HepG2 (cell line): ENCODE measurements at regions not wholly inside any gene's neighbourhood (a gene's known extent, or its start where the extent isn't known, plus 50 kb on each side); places are given as distances from the start of the nearest gene placed in this dataset.

ENCODE experiments used
- ADNP ChIP-seq: sonication (generic); formaldehyde crosslinking; IDR thresholded peaks from 2 replicates; pipeline ENCODE4 v1.4.0; 2020; ENCODE audit warnings: missing genetic modification reagents
- ATF1 ChIP-seq: IDR thresholded peaks from 2 replicates; pipeline ENCODE4 v1.6.1; 2016; ENCODE audit warnings: mild to moderate bottlenecking, control low read depth
- CREBL2 ChIP-seq: sonication (generic); formaldehyde crosslinking; IDR thresholded peaks from 2 replicates; pipeline ENCODE4 v1.8.1; 2023; ENCODE audit warnings: missing genetic modification reagents, mild to moderate bottlenecking, borderline replicate concordance
- HDAC6 ChIP-seq: fragments of 200-600 bp; sonication (generic); IDR thresholded peaks from 2 replicates; pipeline ENCODE4 v1.7.0; 2017; ENCODE audit warnings: mild to moderate bottlenecking, antibody characterized with exemption, low read length, low read depth
- PAWR ChIP-seq: sonication (generic); formaldehyde crosslinking; IDR thresholded peaks from 2 replicates; pipeline ENCODE4 v1.4.0; 2020; ENCODE audit warnings: missing genetic modification reagents, mild to moderate bottlenecking, borderline replicate concordance
- REPIN1 ChIP-seq: sonication (generic); formaldehyde crosslinking; IDR thresholded peaks from 2 replicates; pipeline ENCODE4 v1.8.0; 2022; ENCODE audit warnings: missing genetic modification reagents, low read depth, mild to moderate bottlenecking, borderline replicate concordance
- REST ChIP-seq, 2 experiments: IDR thresholded peaks; 2 replicates each; pipeline ENCODE4 v1.6.1; 2011 to 2012; ENCODE audit warnings: low read length in 2 of 2, borderline replicate concordance in 1 of 2, low read depth in 1 of 2, mild to moderate bottlenecking in 1 of 2, moderate library complexity in 1 of 2
- TERF1 ChIP-seq: sonication (generic); formaldehyde crosslinking; IDR thresholded peaks from 2 replicates; pipeline ENCODE4 v1.8.0; 2022; ENCODE audit warnings: mild to moderate bottlenecking, missing genetic modification reagents, moderate library complexity
- TGIF2 ChIP-seq: IDR thresholded peaks from 2 replicates; pipeline ENCODE4 v1.6.1; 2016; ENCODE audit warnings: control low read depth, missing compliant biosample characterization
- ZFP82 ChIP-seq: sonication (generic); formaldehyde crosslinking; IDR thresholded peaks from 2 replicates; pipeline ENCODE4 v1.5.1; 2020; ENCODE audit warnings: mild to moderate bottlenecking, missing genetic modification reagents, borderline replicate concordance
- ZHX1 ChIP-seq: sonication (generic); formaldehyde crosslinking; IDR thresholded peaks from 2 replicates; pipeline ENCODE4 v1.8.1; 2022; ENCODE audit warnings: low read depth, mild to moderate bottlenecking, missing genetic modification reagents
- ZNF136 ChIP-seq: sonication (generic); formaldehyde crosslinking; IDR thresholded peaks from 2 replicates; pipeline ENCODE4 v1.8.1; 2022; ENCODE audit warnings: low read depth, mild to moderate bottlenecking, moderate library complexity, missing genetic modification reagents
- ZNF451 ChIP-seq: sonication (generic); formaldehyde crosslinking; IDR thresholded peaks from 2 replicates; pipeline ENCODE4 v1.5.0; 2020; ENCODE audit warnings: mild to moderate bottlenecking, missing genetic modification reagents
- ZNF691 ChIP-seq: sonication (generic); formaldehyde crosslinking; IDR thresholded peaks from 2 replicates; pipeline ENCODE4 v1.4.0; 2020; ENCODE audit warnings: missing genetic modification reagents, low read depth, mild to moderate bottlenecking, borderline replicate concordance
- ZNF782 ChIP-seq: sonication (generic); formaldehyde crosslinking; IDR thresholded peaks from 2 replicates; pipeline ENCODE4 v1.4.0; 2020; ENCODE audit warnings: missing genetic modification reagents, mild to moderate bottlenecking, borderline replicate concordance
- ZNF839 ChIP-seq: sonication (generic); formaldehyde crosslinking; IDR thresholded peaks from 2 replicates; pipeline ENCODE4 v1.4.0; 2020; ENCODE audit warnings: missing genetic modification reagents, mild to moderate bottlenecking, borderline replicate concordance
- ZNF878 ChIP-seq: sonication (generic); formaldehyde crosslinking; IDR thresholded peaks from 2 replicates; pipeline ENCODE4 v1.8.1; 2023; ENCODE audit warnings: mild to moderate bottlenecking, missing genetic modification reagents, moderate library complexity

- TF ChIP-seq REST (IDR thresholded peaks at IDR 0.05; ENCODE audit: borderline replicate concordance in 1 of 2, low read depth in 1 of 2, low read length in 2 of 2) (0 out of 4 replicates have a peak, but pooled peaks of 1 of the 2 experiments have one; percentile 47), ZNF691 (CRISPR knock-in tag) (no peak), ZNF839 (CRISPR knock-in tag) (no peak), TERF1 (CRISPR knock-in tag) (no peak), ZNF878 (CRISPR knock-in tag) (no peak; the same call in 1 of the 2 replicates), ZNF782 (CRISPR knock-in tag) (no peak), ZFP82 (CRISPR knock-in tag) (no peak), HDAC6 (no peak), ZHX1 (CRISPR knock-in tag) (no peak), REPIN1 (no peak; the same call in 1 of the 2 replicates), ZNF136 (0 out of 2 replicates have a peak, but pooled peaks have one; percentile 66), CREBL2 (CRISPR knock-in tag) (no peak), ADNP (CRISPR knock-in tag) (no peak), PAWR (no peak), TGIF2 (no peak), ZNF451 (CRISPR knock-in tag) (no peak), ATF1 (CRISPR knock-in tag) (peak; percentile 62)
These were observed 236.3 kb upstream of the ZNF217 start (continued) for GRCh38 chr20:53829724-53830521.
